ENCODE measurements at regions not wholly inside any gene's neighbourhood (a gene's known extent, or its start where the extent isn't known, plus 50 kb on each side); places are given as distances from the start of the nearest gene placed in this dataset.
"Not testable (repeated sequence)": the region's sequence is repeated elsewhere in the genome, so short reads cannot be mapped to it uniquely, and the experiment has no call there.

DNA sequence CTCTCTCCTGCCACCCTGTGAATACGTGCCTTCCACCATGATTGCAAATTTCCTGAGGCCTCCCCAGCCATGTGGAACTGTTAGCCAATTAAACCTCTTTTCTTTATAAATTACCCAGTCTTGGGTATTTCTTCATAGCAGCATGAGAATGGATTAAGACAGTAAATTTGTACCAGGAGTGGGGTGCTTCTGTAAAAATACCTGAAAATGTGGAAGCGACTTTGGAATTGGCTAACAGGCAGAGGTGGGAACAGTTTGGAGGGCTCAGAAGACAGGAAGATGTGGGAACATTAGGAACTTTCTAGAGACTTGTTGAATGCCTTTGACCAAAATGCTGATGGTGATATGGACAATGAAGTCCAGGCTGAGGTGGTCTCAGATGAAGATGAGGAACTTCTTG lies 74.3 kb upstream of the FOXE1 start:
- TF ChIP-seq, protein P1, sequence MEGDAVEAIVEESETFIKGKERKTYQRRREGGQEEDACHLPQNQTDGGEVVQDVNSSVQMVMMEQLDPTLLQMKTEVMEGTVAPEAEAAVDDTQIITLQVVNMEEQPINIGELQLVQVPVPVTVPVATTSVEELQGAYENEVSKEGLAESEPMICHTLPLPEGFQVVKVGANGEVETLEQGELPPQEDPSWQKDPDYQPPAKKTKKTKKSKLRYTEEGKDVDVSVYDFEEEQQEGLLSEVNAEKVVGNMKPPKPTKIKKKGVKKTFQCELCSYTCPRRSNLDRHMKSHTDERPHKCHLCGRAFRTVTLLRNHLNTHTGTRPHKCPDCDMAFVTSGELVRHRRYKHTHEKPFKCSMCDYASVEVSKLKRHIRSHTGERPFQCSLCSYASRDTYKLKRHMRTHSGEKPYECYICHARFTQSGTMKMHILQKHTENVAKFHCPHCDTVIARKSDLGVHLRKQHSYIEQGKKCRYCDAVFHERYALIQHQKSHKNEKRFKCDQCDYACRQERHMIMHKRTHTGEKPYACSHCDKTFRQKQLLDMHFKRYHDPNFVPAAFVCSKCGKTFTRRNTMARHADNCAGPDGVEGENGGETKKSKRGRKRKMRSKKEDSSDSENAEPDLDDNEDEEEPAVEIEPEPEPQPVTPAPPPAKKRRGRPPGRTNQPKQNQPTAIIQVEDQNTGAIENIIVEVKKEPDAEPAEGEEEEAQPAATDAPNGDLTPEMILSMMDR (IDR thresholded peaks at IDR 0.05; ENCODE audit: low read length): not testable (repeated sequence)
- TF ChIP-seq EZH2 (IDR thresholded peaks at IDR 0.05; ENCODE audit: borderline replicate concordance, low read length): not testable (repeated sequence)
